ENCODE measurements at regions not wholly inside any gene's neighbourhood (a gene's known extent, or its start where the extent isn't known, plus 50 kb on each side); places are given as distances from the start of the nearest gene placed in this dataset.

GRCh38 chr7:113698556-113699220, 220.1 kb downstream of the PPP1R3A start:
- Histone ChIP-seq H4K20me1 (ENCODE audit: insufficient read depth, low read length) (no peaks in the 10 kb centered on the region), H3K27ac (ENCODE audit: low read depth, low read length, poor library complexity, severe bottlenecking) (no peak overlapping the region), H2AFZ (ENCODE audit: low read length) (no peak overlapping the region), H3K4me2 (ENCODE audit: low read length) (no peak overlapping the region), H3K4me3 (ENCODE audit: low read depth, low read length, poor library complexity, severe bottlenecking) (no peak overlapping the region), H3K9me2 (ENCODE audit: insufficient read depth, low read length) (no peaks in the 10 kb centered on the region), H3K9me3 (ENCODE audit: low read length) (no peaks in the 10 kb centered on the region), H3K4me1 (ENCODE audit: insufficient read depth, low read length, poor library complexity, severe bottlenecking) (no peaks in the 10 kb centered on the region), H3K79me2 (ENCODE audit: insufficient read depth, low read depth, low read length) (no peaks in the 10 kb centered on the region), H3K36me3 (ENCODE audit: insufficient read depth, low read length) (no peaks in the 10 kb centered on the region)
- peak; percentile 18 for DNase-seq (ENCODE audit: low spot score)
- TF ChIP-seq CTCF (conservative IDR thresholded peaks at IDR 0.05; ENCODE audit: low read length) (peak; percentile 90), EZH2phosphoT487 (IDR thresholded peaks at IDR 0.05; ENCODE audit: borderline replicate concordance, low read depth, low read length) (no peak)
- no TSS peak for BruUV-seq (replicated peaks)
- intact Hi-C loops (cut with micrococcal nuclease; ENCODE audit: unreplicated experiment) = no loop called here
- POLR2A ChIA-PET = no interaction called here
- CTCF ChIA-PET (ENCODE audit: unreplicated experiment) = no interaction called here

DNA sequence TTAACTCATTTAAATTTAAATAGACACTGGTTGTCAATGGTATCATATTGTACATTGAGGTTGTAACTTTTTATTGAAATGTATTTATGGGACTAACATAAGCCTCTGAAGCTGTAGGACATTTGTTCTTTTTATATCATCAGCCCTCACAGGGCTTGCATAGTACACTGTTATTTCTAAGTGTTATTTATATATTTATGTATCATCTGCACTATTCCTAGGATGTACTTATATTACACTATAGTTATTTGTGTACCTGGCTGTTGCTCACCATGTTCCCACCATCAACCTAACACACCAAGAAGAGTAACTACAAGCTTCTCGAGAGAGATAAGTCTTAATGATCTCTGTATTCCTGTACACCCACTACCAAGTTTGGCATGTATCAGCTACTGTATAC, 224.7 kb downstream of the PPP1R3A start:
- Histone ChIP-seq H3K27ac (ENCODE audit: low read depth, low read length, poor library complexity, severe bottlenecking) (no peak overlapping the region), H3K4me2 (ENCODE audit: low read length) (no peak overlapping the region), H3K9me3 (ENCODE audit: low read length) (no peaks in the 10 kb centered on the region), H3K4me1 (ENCODE audit: insufficient read depth, low read length, poor library complexity, severe bottlenecking) (no peaks in the 10 kb centered on the region), H3K79me2 (ENCODE audit: insufficient read depth, low read depth, low read length) (no peaks in the 10 kb centered on the region), H4K20me1 (ENCODE audit: insufficient read depth, low read length) (no peaks in the 10 kb centered on the region), H2AFZ (ENCODE audit: low read length) (no peak overlapping the region), H3K4me3 (ENCODE audit: low read depth, low read length, poor library complexity, severe bottlenecking) (no peak overlapping the region), H3K36me3 (ENCODE audit: insufficient read depth, low read length) (no peaks in the 10 kb centered on the region), H3K9me2 (ENCODE audit: insufficient read depth, low read length) (no peaks in the 10 kb centered on the region; the same call in 1 of the 2 replicates)
- intact Hi-C loops (cut with micrococcal nuclease; ENCODE audit: unreplicated experiment) = no loop called here
- TF ChIP-seq CTCF (conservative IDR thresholded peaks at IDR 0.05; ENCODE audit: low read length) (no peak), EZH2phosphoT487 (IDR thresholded peaks at IDR 0.05; ENCODE audit: borderline replicate concordance, low read depth, low read length) (no peak)
- POLR2A ChIA-PET = interaction anchor here (1.1 kb wide), 1 partner anchor 60 kb away, joined by 3 read pairs; no protein-coding TSS in a partner anchor
- DNase-seq (ENCODE audit: low spot score) = no peak
- BruUV-seq (replicated peaks) = no TSS peak
- CTCF ChIA-PET (ENCODE audit: unreplicated experiment) = no interaction called here

- Histone ChIP-seq H3K4me1 (ENCODE audit: insufficient read depth, low read length, poor library complexity, severe bottlenecking) (no peaks in the 10 kb centered on the region), H3K9me2 (ENCODE audit: insufficient read depth, low read length) (no peaks in the 10 kb centered on the region), H3K36me3 (ENCODE audit: insufficient read depth, low read length) (no peaks in the 10 kb centered on the region), H3K79me2 (ENCODE audit: insufficient read depth, low read depth, low read length) (no peaks in the 10 kb centered on the region), H3K9me3 (ENCODE audit: low read length) (no peaks in the 10 kb centered on the region), H2AFZ (ENCODE audit: low read length) (no peak overlapping the region), H3K4me2 (ENCODE audit: low read length) (no peak overlapping the region), H3K4me3 (ENCODE audit: low read depth, low read length, poor library complexity, severe bottlenecking) (no peak overlapping the region), H3K27ac (ENCODE audit: low read depth, low read length, poor library complexity, severe bottlenecking) (no peak overlapping the region), H4K20me1 (ENCODE audit: insufficient read depth, low read length) (no peaks in the 10 kb centered on the region)
- DNase-seq (ENCODE audit: low spot score) = no peak
- no TSS peak for BruUV-seq (replicated peaks)
- CTCF ChIA-PET (ENCODE audit: unreplicated experiment) = no interaction called here
- TF ChIP-seq EZH2phosphoT487 (IDR thresholded peaks at IDR 0.05; ENCODE audit: borderline replicate concordance, low read depth, low read length) (no peak), CTCF (conservative IDR thresholded peaks at IDR 0.05; ENCODE audit: low read length) (no peak)
- intact Hi-C loops (cut with micrococcal nuclease; ENCODE audit: unreplicated experiment) = no loop called here
- POLR2A ChIA-PET = no interaction called here
Measured at GRCh38 chr7:113684165-113684564, 234.6 kb downstream of the PPP1R3A start.

Data from OCI-LY7 (cell line).